B cell (primary cell): ENCODE measurements at regions not wholly inside any gene's neighbourhood (a gene's known extent, or its start where the extent isn't known, plus 50 kb on each side); places are given as distances from the start of the nearest gene placed in this dataset.

Source experiments
- EZH2 ChIP-seq: IDR thresholded peaks from 2 replicates; pipeline ENCODE4 v1.6.1; 2012; ENCODE audit warnings: borderline replicate concordance, low read depth, mild to moderate bottlenecking, moderate library complexity, low read length; ENCODE audit not compliant: insufficient read depth, poor library complexity, severe bottlenecking
- TF ChIP-seq, protein P1 (sequence below): fragments of 200-600 bp; IDR thresholded peaks from one replicate; pipeline ENCODE4 v1.8.0; 2022; ENCODE audit warnings: antibody characterized with exemption, mild to moderate bottlenecking

GRCh38 chr20:39789411-39789810 is 827.3 kb downstream of the DHX35 start:
- TF ChIP-seq, protein P1, sequence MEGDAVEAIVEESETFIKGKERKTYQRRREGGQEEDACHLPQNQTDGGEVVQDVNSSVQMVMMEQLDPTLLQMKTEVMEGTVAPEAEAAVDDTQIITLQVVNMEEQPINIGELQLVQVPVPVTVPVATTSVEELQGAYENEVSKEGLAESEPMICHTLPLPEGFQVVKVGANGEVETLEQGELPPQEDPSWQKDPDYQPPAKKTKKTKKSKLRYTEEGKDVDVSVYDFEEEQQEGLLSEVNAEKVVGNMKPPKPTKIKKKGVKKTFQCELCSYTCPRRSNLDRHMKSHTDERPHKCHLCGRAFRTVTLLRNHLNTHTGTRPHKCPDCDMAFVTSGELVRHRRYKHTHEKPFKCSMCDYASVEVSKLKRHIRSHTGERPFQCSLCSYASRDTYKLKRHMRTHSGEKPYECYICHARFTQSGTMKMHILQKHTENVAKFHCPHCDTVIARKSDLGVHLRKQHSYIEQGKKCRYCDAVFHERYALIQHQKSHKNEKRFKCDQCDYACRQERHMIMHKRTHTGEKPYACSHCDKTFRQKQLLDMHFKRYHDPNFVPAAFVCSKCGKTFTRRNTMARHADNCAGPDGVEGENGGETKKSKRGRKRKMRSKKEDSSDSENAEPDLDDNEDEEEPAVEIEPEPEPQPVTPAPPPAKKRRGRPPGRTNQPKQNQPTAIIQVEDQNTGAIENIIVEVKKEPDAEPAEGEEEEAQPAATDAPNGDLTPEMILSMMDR: no peak
- no peak for TF ChIP-seq EZH2
